ENCODE measurements at regions not wholly inside any gene's neighbourhood (a gene's known extent, or its start where the extent isn't known, plus 50 kb on each side); places are given as distances from the start of the nearest gene placed in this dataset.

DNA sequence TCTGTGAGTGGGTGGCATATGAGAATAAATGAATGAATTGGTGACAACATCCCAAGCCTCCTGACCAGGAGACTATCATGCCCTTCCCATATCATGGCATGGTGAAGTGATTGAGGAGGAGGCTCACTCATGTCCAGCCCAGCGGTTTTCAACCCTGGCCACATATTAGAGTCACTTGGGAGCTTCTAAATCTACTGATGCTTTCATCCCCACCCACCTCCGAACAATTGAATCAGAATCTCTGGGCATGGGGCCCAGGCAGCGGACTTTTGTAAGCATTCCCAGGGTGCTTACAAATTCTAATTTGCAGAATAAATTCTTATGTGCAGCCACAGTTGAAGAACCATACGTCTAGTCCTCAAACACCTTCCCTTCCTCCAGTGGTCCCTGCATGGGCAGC is 81.7 kb upstream of the SEC11C start:
- TF ChIP-seq NFIC (IDR thresholded peaks at IDR 0.05) (no peak), YY1 (IDR thresholded peaks at IDR 0.05; ENCODE audit: low read depth) (no peak), TCF12 (IDR thresholded peaks at IDR 0.05; ENCODE audit: low read depth) (no peak), CEBPB (IDR thresholded peaks at IDR 0.05) (no peak), CREB1 (IDR thresholded peaks at IDR 0.05; ENCODE audit: low read depth) (no peak)
- TF ChIP-seq, protein P1, sequence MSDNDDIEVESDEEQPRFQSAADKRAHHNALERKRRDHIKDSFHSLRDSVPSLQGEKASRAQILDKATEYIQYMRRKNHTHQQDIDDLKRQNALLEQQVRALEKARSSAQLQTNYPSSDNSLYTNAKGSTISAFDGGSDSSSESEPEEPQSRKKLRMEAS (IDR thresholded peaks at IDR 0.05): no peak

DNA sequence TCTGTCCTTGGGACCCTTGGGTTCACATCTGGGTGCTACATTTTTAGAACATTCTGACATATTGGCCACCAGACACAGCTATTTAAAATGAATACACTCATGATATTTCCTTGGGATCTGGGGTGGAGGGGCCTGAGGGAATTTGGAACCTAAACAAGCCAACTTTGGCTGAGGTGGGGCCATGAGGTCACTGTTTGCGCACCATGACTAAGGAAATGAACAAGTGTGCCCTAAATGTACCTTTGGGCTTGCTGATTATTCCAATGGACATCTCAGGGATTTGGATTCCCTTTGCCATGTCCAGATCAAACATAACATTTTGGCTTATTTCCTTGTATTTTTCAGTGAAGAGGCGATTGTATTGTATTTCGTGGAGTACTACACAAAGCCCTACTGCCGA is 80.5 kb upstream of the SEC11C start:
- TF ChIP-seq TCF12 (IDR thresholded peaks at IDR 0.05; ENCODE audit: low read depth): no peak
- TF ChIP-seq, protein P1 (IDR thresholded peaks at IDR 0.05): no peak
- TF ChIP-seq TEAD4 (IDR thresholded peaks at IDR 0.05): no peak
- no peak for TF ChIP-seq RAD21 (IDR thresholded peaks at IDR 0.05; ENCODE audit: low read depth)
- TF ChIP-seq, protein P2, sequence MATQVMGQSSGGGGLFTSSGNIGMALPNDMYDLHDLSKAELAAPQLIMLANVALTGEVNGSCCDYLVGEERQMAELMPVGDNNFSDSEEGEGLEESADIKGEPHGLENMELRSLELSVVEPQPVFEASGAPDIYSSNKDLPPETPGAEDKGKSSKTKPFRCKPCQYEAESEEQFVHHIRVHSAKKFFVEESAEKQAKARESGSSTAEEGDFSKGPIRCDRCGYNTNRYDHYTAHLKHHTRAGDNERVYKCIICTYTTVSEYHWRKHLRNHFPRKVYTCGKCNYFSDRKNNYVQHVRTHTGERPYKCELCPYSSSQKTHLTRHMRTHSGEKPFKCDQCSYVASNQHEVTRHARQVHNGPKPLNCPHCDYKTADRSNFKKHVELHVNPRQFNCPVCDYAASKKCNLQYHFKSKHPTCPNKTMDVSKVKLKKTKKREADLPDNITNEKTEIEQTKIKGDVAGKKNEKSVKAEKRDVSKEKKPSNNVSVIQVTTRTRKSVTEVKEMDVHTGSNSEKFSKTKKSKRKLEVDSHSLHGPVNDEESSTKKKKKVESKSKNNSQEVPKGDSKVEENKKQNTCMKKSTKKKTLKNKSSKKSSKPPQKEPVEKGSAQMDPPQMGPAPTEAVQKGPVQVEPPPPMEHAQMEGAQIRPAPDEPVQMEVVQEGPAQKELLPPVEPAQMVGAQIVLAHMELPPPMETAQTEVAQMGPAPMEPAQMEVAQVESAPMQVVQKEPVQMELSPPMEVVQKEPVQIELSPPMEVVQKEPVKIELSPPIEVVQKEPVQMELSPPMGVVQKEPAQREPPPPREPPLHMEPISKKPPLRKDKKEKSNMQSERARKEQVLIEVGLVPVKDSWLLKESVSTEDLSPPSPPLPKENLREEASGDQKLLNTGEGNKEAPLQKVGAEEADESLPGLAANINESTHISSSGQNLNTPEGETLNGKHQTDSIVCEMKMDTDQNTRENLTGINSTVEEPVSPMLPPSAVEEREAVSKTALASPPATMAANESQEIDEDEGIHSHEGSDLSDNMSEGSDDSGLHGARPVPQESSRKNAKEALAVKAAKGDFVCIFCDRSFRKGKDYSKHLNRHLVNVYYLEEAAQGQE (IDR thresholded peaks at IDR 0.05; ENCODE audit: low read depth): no peak
- no peak for TF ChIP-seq YY1 (IDR thresholded peaks at IDR 0.05; ENCODE audit: low read depth)
- TF ChIP-seq ZBTB7A (IDR thresholded peaks at IDR 0.05; ENCODE audit: low read depth): no peak
- no peak for TF ChIP-seq NFIC (IDR thresholded peaks at IDR 0.05)
- no peak for TF ChIP-seq EP300 (IDR thresholded peaks at IDR 0.05; ENCODE audit: borderline replicate concordance)
- no peak for TF ChIP-seq CEBPB (IDR thresholded peaks at IDR 0.05)
- TF ChIP-seq EGR1 (IDR thresholded peaks at IDR 0.05): no peak
- TF ChIP-seq, protein P3, sequence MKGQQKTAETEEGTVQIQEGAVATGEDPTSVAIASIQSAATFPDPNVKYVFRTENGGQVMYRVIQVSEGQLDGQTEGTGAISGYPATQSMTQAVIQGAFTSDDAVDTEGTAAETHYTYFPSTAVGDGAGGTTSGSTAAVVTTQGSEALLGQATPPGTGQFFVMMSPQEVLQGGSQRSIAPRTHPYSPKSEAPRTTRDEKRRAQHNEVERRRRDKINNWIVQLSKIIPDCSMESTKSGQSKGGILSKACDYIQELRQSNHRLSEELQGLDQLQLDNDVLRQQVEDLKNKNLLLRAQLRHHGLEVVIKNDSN (IDR thresholded peaks at IDR 0.05): no peak
- no peak for TF ChIP-seq TAF1 (IDR thresholded peaks at IDR 0.05; ENCODE audit: low read depth)
- TF ChIP-seq FOXM1 (IDR thresholded peaks at IDR 0.05; ENCODE audit: borderline replicate concordance, low read depth): no peak
- TF ChIP-seq CREB1 (IDR thresholded peaks at IDR 0.05; ENCODE audit: low read depth): no peak

DNA sequence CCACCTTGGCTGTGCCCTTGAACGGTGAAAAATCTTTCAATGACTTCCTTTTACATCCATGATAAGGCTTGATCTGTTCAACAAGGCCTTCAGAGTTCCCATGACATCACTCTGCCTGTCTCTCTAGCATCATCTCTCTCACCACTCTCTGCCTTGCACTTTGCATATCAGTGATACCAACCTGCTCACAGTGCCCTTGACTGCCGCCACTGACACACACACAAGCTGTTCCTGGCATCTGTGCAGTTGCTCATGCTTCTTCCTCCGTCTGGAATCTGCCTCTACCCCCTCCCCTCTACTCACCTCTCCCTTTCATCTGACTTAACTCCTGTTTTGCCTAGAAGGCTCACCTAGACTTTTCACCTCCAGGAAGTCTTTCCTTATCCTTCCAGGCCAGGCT is 79.1 kb upstream of the SEC11C start:
- TF ChIP-seq CREB1 (IDR thresholded peaks at IDR 0.05; ENCODE audit: low read depth) (no peak), NFIC (IDR thresholded peaks at IDR 0.05) (no peak), YY1 (IDR thresholded peaks at IDR 0.05; ENCODE audit: low read depth) (no peak), TAF1 (IDR thresholded peaks at IDR 0.05; ENCODE audit: low read depth) (no peak), EGR1 (IDR thresholded peaks at IDR 0.05) (no peak), CEBPB (IDR thresholded peaks at IDR 0.05) (no peak), FOXM1 (IDR thresholded peaks at IDR 0.05; ENCODE audit: borderline replicate concordance, low read depth) (no peak), RAD21 (IDR thresholded peaks at IDR 0.05; ENCODE audit: low read depth) (no peak), TEAD4 (IDR thresholded peaks at IDR 0.05) (no peak), EP300 (IDR thresholded peaks at IDR 0.05; ENCODE audit: borderline replicate concordance) (no peak), ZBTB7A (IDR thresholded peaks at IDR 0.05; ENCODE audit: low read depth) (no peak), TCF12 (IDR thresholded peaks at IDR 0.05; ENCODE audit: low read depth) (no peak)
- TF ChIP-seq, protein P2 (IDR thresholded peaks at IDR 0.05; ENCODE audit: low read depth): no peak
- TF ChIP-seq, protein P3 (IDR thresholded peaks at IDR 0.05): no peak
- TF ChIP-seq, protein P1 (IDR thresholded peaks at IDR 0.05): no peak

DNA sequence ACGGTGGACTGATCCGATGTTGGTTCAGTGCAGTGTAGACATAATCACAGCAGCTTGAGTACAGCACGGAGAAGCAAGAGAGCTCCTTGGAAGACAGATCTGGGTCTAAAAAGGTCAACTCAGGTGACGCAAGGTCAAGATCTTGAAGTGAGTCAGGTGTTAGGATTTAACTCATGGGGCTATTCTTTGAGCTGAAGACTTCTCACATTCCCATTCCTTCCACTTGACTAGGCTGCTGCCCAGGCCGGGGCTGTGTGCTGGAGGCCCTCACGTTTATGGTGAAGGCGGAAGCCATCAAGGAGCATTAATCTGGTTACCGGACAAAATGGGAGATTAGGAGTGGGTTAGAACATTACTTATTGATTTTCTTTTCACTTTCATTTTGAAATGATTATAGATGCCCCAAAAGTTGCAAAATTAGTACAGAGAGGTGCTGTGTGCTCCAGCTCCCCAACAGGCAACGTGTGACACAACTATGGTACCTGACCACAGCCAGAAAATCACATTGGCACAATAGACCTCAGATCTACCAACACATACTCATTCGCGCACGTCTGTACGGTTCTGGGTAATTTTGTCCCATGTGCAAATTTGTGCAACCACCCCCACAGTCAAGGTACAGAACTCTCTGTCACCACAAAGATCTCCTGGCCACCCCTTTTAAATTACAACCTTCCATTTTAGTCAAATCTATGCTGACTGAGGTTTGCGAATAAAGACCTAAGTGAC is 77.6 kb upstream of the SEC11C start:
- no peak for TF ChIP-seq CREB1 (IDR thresholded peaks at IDR 0.05; ENCODE audit: low read depth)
- TF ChIP-seq, protein P2 (IDR thresholded peaks at IDR 0.05; ENCODE audit: low read depth): no peak
- no peak for TF ChIP-seq ZBTB7A (IDR thresholded peaks at IDR 0.05; ENCODE audit: low read depth)
- TF ChIP-seq, protein P1 (IDR thresholded peaks at IDR 0.05): no peak
- no peak for TF ChIP-seq YY1 (IDR thresholded peaks at IDR 0.05; ENCODE audit: low read depth)
- no peak for TF ChIP-seq EP300 (IDR thresholded peaks at IDR 0.05; ENCODE audit: borderline replicate concordance)
- TF ChIP-seq CEBPB (IDR thresholded peaks at IDR 0.05): no peak
- TF ChIP-seq, protein P3 (IDR thresholded peaks at IDR 0.05): no peak
- no peak for TF ChIP-seq TAF1 (IDR thresholded peaks at IDR 0.05; ENCODE audit: low read depth)
- TF ChIP-seq TEAD4 (IDR thresholded peaks at IDR 0.05): no peak
- TF ChIP-seq FOXM1 (IDR thresholded peaks at IDR 0.05; ENCODE audit: borderline replicate concordance, low read depth): no peak
- TF ChIP-seq NFIC (IDR thresholded peaks at IDR 0.05): no peak
- TF ChIP-seq EGR1 (IDR thresholded peaks at IDR 0.05): no peak
- no peak for TF ChIP-seq TCF12 (IDR thresholded peaks at IDR 0.05; ENCODE audit: low read depth)
- no peak for TF ChIP-seq RAD21 (IDR thresholded peaks at IDR 0.05; ENCODE audit: low read depth)

All from Ishikawa (cell line).